Natural killer cell (primary cell): ENCODE measurements at regions not wholly inside any gene's neighbourhood (a gene's known extent, or its start where the extent isn't known, plus 50 kb on each side); places are given as distances from the start of the nearest gene placed in this dataset.

Experiments used
- ATAC-seq, 3 donors: fragments of 150-1000 bp in 2 of 3; fragments of 200-7000 bp in 1 of 3; cut with Tn5 transposase; 1 replicate in 1 of 3; 2 replicates in 2 of 3; pipeline ENCODE4 v1.10.0; 2021; ENCODE audit warnings: mild to moderate bottlenecking in 2 of 3, moderate library complexity in 2 of 3
- DNase-seq, 2 donors: peaks; one replicate each; pipeline versions ENCODE4 v3.0.0 to v3.0.0-alpha.2; 2013 to 2021; ENCODE audit warnings: mixed read lengths in 1 of 2
- H3K27ac ChIP-seq: one replicate; pipeline ENCODE4 v1.5.1; 2013; ENCODE audit warnings: mild to moderate bottlenecking, low read length
- H3K27me3 ChIP-seq: one replicate; pipeline ENCODE4 v1.6.1; 2013; ENCODE audit warnings: low read length; ENCODE audit not compliant: control insufficient read depth, insufficient read depth
- H3K36me3 ChIP-seq: one replicate; pipeline ENCODE4 v1.6.1; 2013; ENCODE audit warnings: low read length; ENCODE audit not compliant: control insufficient read depth, insufficient read depth
- H3K4me1 ChIP-seq: one replicate; pipeline ENCODE4 v1.6.1; 2013; ENCODE audit warnings: low read length; ENCODE audit not compliant: control insufficient read depth, insufficient read depth
- H3K4me3 ChIP-seq: one replicate; pipeline ENCODE4 v1.5.1; 2013; ENCODE audit warnings: low read length
- H3K9me3 ChIP-seq: one replicate; pipeline ENCODE4 v1.6.1; 2013; ENCODE audit warnings: low read length; ENCODE audit not compliant: control insufficient read depth, insufficient read depth
- H3K27ac Mint-ChIP-seq, 2 donors: one replicate each; pipeline ENCODE4 v1.8.0; 2022; ENCODE audit warnings: mild to moderate bottlenecking in 2 of 2, mixed read lengths in 2 of 2, moderate library complexity in 1 of 2
- H3K27me3 Mint-ChIP-seq, 2 donors: one replicate each; pipeline ENCODE4 v1.8.0; 2022; ENCODE audit warnings: low read depth in 2 of 2, mixed read lengths in 2 of 2
- H3K36me3 Mint-ChIP-seq: one replicate; pipeline ENCODE4 v1.8.0; 2022; ENCODE audit warnings: mixed read lengths
- H3K4me1 Mint-ChIP-seq, 2 donors: one replicate each; pipeline ENCODE4 v1.8.0; 2022; ENCODE audit warnings: mixed read lengths in 2 of 2
- H3K4me3 Mint-ChIP-seq: one replicate; pipeline ENCODE4 v1.8.0; 2022; ENCODE audit warnings: mild to moderate bottlenecking, moderate library complexity, mixed read lengths
- H3K9me3 Mint-ChIP-seq, 2 donors: one replicate each; pipeline ENCODE4 v1.8.0; 2022; ENCODE audit warnings: mixed read lengths in 2 of 2
- CTCF ChIP-seq: fragments of 200-600 bp; IDR thresholded peaks from one replicate; pipeline ENCODE4 v1.8.0; 2022; ENCODE audit warnings: antibody characterized with exemption
- WGBS: methylation state at CpG from one replicate; pipeline ENCODE4 v1.1.7; 2013; ENCODE audit warnings: missing lambda C conversion rate; ENCODE audit not compliant: insufficient coverage; 5-methylcytosine and 5-hydroxymethylcytosine counted together
- intact Hi-C: fragments of 100-400 bp; cut with micrococcal nuclease; formaldehyde crosslinking; loops from one replicate; pipeline ENCODE4 v1.14.2; 2022

- no peak for DNase-seq
- Histone ChIP-seq H3K9me3 (no peaks in the 10 kb centered on the region), H3K27ac (no peak overlapping the region), H3K4me1 (no peaks in the 10 kb centered on the region), H3K36me3 (no peaks in the 10 kb centered on the region), H3K4me3 (no peak overlapping the region), H3K27me3 (no peaks in the 10 kb centered on the region)
- no peaks in the 10 kb centered on the region for H3K36me3 Mint-ChIP-seq
- WGBS, result 100% methylated on average over 2 of the region's 3 CpGs
- TF ChIP-seq CTCF, result no peak
- no peaks in the 10 kb centered on the region for H3K27me3 Mint-ChIP-seq
- no peaks in the 10 kb centered on the region for H3K4me1 Mint-ChIP-seq
- H3K27ac Mint-ChIP-seq, result no peak overlapping the region
- peaks cover 3 to 11% of the 10 kb centered on the region in 2 donors for H3K9me3 Mint-ChIP-seq
- no peak overlapping the region for H3K4me3 Mint-ChIP-seq
- no peak for ATAC-seq
- intact Hi-C loops, result no loop called here
Measured at GRCh38 chr1:189211742-189212141, 1265.9 kb downstream of the BRINP3 start.

- ATAC-seq, result no peak
- no peak overlapping the region for H3K4me3 Mint-ChIP-seq
- no peaks in the 10 kb centered on the region for H3K27me3 Mint-ChIP-seq
- Histone ChIP-seq H3K27me3 (no peaks in the 10 kb centered on the region), H3K27ac (no peak overlapping the region), H3K4me1 (no peaks in the 10 kb centered on the region), H3K9me3 (no peaks in the 10 kb centered on the region), H3K4me3 (no peak overlapping the region), H3K36me3 (no peaks in the 10 kb centered on the region)
- H3K4me1 Mint-ChIP-seq, result no peaks in the 10 kb centered on the region
- no peak for TF ChIP-seq CTCF
- 88% methylated on average over 2 of the region's 2 CpGs for WGBS
- H3K36me3 Mint-ChIP-seq, result no peaks in the 10 kb centered on the region
- H3K9me3 Mint-ChIP-seq, result peaks cover 3 to 11% of the 10 kb centered on the region in 2 donors
- intact Hi-C loops, result no loop called here
- H3K27ac Mint-ChIP-seq, result no peak overlapping the region
- DNase-seq, result no peak
Measured at GRCh38 chr1:189212606-189213005, 1265.1 kb downstream of the BRINP3 start.

GRCh38 chr1:189216886-189217285 is 1260.8 kb downstream of the BRINP3 start:
- H3K36me3 Mint-ChIP-seq, result no peaks in the 10 kb centered on the region
- H3K9me3 ChIP-seq, result peaks cover 3% of the 10 kb centered on the region
- ATAC-seq, result no peak
- intact Hi-C loops, result no loop called here
- no peaks in the 10 kb centered on the region for H3K4me1 ChIP-seq
- no peak overlapping the region for H3K27ac Mint-ChIP-seq
- no CpG with 5 or more reads among the region's 1 CpG for WGBS
- no peak for TF ChIP-seq CTCF
- peaks cover 5 to 12% of the 10 kb centered on the region in 2 donors for H3K9me3 Mint-ChIP-seq
- no peak overlapping the region for H3K27ac ChIP-seq
- no peaks in the 10 kb centered on the region for H3K27me3 Mint-ChIP-seq
- H3K4me3 Mint-ChIP-seq, result no peak overlapping the region
- DNase-seq, result no peak
- H3K27me3 ChIP-seq, result no peaks in the 10 kb centered on the region
- no peak overlapping the region for H3K4me3 ChIP-seq
- H3K36me3 ChIP-seq, result no peaks in the 10 kb centered on the region
- no peaks in the 10 kb centered on the region for H3K4me1 Mint-ChIP-seq

GRCh38 chr1:189217646-189218045 is 1260.0 kb downstream of the BRINP3 start:
- no peaks in the 10 kb centered on the region for H3K27me3 Mint-ChIP-seq
- TF ChIP-seq CTCF, result no peak

More at GRCh38 chr1:189217646-189218045, 1260.0 kb downstream of the BRINP3 start:
- ATAC-seq (no peak), DNase-seq (no peak)
- H3K27ac Mint-ChIP-seq, result no peak overlapping the region
- Histone ChIP-seq H3K9me3 (peaks cover 3% of the 10 kb centered on the region), H3K4me1 (no peaks in the 10 kb centered on the region), H3K27ac (no peak overlapping the region), H3K4me3 (no peak overlapping the region), H3K36me3 (no peaks in the 10 kb centered on the region), H3K27me3 (no peaks in the 10 kb centered on the region)
- peaks cover 7 to 13% of the 10 kb centered on the region in 2 donors for H3K9me3 Mint-ChIP-seq
- no peak overlapping the region for H3K4me3 Mint-ChIP-seq
- H3K36me3 Mint-ChIP-seq, result no peaks in the 10 kb centered on the region
- H3K4me1 Mint-ChIP-seq, result no peaks in the 10 kb centered on the region
- intact Hi-C loops, result no loop called here
